Fibroblast of mammary gland (primary cell): ENCODE measurements at regions not wholly inside any gene's neighbourhood (a gene's known extent, or its start where the extent isn't known, plus 50 kb on each side); places are given as distances from the start of the nearest gene placed in this dataset.
"Not testable (repeated sequence)": the region's sequence is repeated elsewhere in the genome, so short reads cannot be mapped to it uniquely, and the experiment has no call there.

Source experiments
- DNase-seq: peaks from one replicate; pipeline ENCODE4 v3.0.0-alpha.2; 2010; ENCODE audit warnings: low read depth
- H3K4me3 ChIP-seq: 2 replicates; pipeline ENCODE4 v1.5.1; 2011; ENCODE audit warnings: low read depth, mild to moderate bottlenecking, low read length, moderate library complexity; ENCODE audit not compliant: control insufficient read depth
- TF ChIP-seq, protein P1 (sequence below): conservative IDR thresholded peaks from 2 replicates; pipeline ENCODE4 v1.5.1; 2011; ENCODE audit warnings: low read depth, low read length, inconsistent platforms; ENCODE audit not compliant: control insufficient read depth, insufficient read depth

DNA sequence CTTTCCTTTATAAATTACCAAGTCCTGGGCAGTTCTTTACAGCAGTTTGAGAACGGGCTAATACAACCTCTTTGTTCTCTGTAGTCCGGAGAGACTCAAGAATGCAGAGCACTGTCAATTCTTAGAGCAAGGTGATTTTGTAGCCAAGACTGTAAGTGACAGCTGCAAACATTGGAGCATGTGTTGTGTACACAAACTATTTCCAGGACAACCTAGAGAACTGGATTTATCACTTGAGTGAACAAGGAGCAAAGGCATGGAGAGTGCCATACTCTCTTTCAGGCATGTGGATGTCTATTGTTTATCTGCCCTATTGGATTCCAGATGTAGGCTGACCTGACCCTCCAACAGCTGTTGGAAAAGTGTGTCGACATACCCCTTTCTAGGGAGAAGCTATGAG, 153.9 kb downstream of the SPANXN3 start:
- no peak overlapping the region for H3K4me3 ChIP-seq
- TF ChIP-seq, protein P1, sequence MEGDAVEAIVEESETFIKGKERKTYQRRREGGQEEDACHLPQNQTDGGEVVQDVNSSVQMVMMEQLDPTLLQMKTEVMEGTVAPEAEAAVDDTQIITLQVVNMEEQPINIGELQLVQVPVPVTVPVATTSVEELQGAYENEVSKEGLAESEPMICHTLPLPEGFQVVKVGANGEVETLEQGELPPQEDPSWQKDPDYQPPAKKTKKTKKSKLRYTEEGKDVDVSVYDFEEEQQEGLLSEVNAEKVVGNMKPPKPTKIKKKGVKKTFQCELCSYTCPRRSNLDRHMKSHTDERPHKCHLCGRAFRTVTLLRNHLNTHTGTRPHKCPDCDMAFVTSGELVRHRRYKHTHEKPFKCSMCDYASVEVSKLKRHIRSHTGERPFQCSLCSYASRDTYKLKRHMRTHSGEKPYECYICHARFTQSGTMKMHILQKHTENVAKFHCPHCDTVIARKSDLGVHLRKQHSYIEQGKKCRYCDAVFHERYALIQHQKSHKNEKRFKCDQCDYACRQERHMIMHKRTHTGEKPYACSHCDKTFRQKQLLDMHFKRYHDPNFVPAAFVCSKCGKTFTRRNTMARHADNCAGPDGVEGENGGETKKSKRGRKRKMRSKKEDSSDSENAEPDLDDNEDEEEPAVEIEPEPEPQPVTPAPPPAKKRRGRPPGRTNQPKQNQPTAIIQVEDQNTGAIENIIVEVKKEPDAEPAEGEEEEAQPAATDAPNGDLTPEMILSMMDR, result no peak
- DNase-seq, result no peak

DNA sequence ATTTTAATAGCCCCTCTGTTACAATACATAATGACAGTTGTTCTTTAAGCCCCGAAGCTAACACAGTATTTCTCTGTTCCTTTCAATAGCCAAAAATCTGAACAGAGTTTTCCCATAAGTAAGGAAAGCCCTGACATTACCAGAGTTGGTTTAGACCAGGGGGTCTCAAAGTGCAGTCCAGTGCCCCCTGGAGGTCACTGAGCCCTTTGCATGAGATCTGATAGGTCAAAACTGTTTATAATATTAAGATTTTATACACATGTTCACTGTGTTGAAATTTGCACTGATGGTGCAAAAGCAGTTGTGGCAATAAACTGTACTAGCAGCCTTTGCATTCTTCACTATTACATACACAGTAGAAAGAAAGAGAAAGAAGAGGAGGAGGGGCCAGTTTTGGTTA, 177.1 kb downstream of the SPANXN3 start:
- no peak for DNase-seq
- H3K4me3 ChIP-seq, result no peak overlapping the region
- TF ChIP-seq, protein P1, result no peak

DNA sequence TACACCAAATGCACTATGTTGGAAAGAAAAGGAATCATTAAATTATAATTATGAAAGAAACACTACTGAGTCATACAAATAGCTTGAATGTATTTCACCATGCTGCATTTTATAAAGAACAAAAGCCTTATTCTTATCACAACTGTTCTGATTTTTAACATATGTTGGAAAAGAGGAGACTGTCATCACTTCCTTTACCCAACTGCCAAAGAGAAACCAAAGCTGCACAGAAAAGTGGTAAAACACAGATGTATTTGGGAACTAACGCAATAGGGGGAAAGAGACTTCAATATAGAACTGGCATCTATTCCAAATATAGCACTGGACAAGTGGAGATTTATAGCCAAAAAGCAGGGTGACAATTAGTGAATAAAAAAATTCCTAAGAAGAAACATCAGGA, 181.0 kb downstream of the SPANXN3 start:
- no peak overlapping the region for H3K4me3 ChIP-seq
- no peak for DNase-seq
- TF ChIP-seq, protein P1, result no peak

DNA sequence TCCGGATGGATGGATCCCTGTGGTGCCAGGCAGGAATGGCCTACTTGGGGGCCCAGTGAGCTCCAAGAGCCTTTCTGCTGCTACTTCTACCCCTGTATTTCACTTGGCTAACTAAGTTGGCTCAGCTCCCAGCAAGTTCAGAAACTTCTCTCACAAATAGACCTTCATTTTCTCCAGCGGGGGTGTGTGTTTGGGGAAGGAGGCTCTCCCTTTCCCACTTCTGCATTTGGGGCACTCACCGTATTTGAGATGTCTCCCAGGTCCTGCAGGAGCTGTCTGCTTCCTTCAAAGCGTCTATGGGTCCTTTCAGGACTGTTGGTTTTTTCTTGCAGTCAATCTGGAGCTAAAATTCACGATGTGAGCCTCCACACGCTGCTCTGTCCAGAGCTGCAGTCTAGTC, 197.7 kb downstream of the SPANXN3 start:
- TF ChIP-seq, protein P1, result no peak

DNA sequence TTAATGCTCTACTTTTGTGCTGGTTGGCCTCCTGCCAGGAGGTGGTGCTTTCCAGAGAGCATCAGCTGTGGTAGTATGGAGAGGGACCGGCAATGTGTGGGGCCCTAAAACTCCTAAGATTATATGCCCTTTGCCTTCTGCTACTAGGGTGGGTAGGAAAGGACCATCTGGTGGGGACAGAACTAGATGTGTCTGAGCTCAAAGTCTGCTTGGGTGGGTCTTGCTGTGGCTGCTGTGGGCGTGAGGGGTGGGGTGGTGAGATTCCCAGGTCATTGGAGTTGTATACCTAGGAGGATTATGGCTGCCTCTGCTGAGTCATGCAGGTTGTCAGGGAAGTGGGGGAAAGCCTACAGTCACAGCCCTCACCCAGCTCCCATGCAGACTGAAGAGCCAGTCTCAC, 198.4 kb downstream of the SPANXN3 start:
- not testable (repeated sequence) for DNase-seq, H3K4me3 ChIP-seq

More for the DNA sequence above, 197.7 kb downstream of the SPANXN3 start:
- no peak overlapping the region for H3K4me3 ChIP-seq
- no peak for DNase-seq

DNA sequence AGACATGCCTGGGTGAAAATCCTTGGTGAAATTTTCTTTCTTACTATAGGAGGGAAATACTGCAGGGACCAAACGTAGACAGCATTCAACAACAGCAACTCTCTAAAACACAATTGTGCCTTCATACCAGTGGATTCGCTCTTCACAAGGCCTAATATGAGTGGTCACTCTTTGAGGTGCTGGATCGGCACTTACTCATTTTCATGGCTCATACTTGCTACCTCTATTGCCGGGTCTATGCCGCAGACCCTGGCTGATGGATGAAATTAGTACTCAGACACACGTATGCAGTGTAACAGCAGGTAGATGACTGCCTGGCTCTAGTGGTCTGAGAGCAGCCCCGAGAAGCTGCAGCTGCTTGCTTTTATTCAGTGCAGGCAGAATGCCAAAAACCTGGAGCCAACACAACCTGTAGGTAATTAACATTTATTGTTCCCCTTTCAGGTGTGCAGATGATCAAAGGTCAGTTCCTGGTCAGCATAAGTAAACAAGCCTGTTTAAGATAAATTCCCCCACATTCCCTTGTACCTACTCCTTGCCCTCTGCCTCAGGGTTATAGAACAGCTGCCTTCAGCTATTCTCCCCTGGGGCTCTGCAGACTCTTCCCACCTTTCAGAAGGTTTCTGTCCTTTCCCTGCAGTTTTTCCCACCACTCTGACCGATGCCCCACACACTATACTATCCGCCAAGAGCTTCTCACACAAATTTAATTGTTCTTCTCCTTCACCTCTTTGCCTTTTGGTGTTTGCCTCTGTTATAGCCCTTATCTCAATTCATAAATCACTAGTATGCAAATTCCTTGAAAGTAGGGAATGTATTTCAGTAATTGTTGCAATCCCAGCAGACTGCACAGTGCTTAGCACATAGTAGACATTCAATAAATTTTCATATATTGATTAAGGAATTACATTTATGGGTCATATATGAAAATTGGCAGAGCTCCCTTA, 210.0 kb downstream of the SPANXN3 start:
- DNase-seq, result no peak
- TF ChIP-seq, protein P1, result no peak
- no peak overlapping the region for H3K4me3 ChIP-seq

DNA sequence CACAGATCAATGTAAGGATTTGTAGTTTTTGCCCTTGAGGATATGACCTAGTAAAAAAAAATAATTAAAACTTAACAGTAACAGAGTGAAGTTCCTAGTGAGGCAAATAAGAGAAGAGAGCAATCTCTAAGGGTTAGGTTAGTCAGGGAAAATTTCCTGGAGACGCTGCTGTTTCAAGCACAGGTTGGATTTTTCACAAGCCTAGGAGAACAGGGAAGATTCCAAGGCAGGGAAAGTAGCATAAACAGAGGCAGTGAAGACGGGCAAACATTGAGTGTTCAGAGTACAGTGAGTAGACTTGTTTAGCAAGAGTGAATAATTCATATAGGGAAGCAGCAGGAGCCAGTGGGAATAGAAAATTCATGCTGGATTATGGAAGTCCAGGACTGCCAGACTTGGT, 212.8 kb downstream of the SPANXN3 start:
- TF ChIP-seq, protein P1, result no peak
- H3K4me3 ChIP-seq, result no peak overlapping the region
- no peak for DNase-seq
